ENCODE measurements at regions not wholly inside any gene's neighbourhood (a gene's known extent, or its start where the extent isn't known, plus 50 kb on each side); places are given as distances from the start of the nearest gene placed in this dataset.
"Not testable (repeated sequence)": the region's sequence is repeated elsewhere in the genome, so short reads cannot be mapped to it uniquely, and the experiment has no call there.

- DNase-seq (ENCODE audit: low read depth in 2 of 2): peak; percentile 3 to 12
These were observed 56.3 kb upstream of the KRTAP5-11 start for GRCh38 chr11:71638801-71639519.

GRCh38 chr11:71639520-71639849, 56.8 kb upstream of the KRTAP5-11 start:
- not testable (repeated sequence) for DNase-seq (ENCODE audit: low read depth in 2 of 2)

- DNase-seq (ENCODE audit: low read depth in 2 of 2): not testable (repeated sequence)
These were observed 57.2 kb upstream of the KRTAP5-11 start for GRCh38 chr11:71639916-71640315.

GRCh38 chr11:71647078-71647477, 64.4 kb upstream of the KRTAP5-11 start:
- not testable (repeated sequence) for DNase-seq (ENCODE audit: low read depth in 2 of 2)

- DNase-seq (ENCODE audit: low read depth in 2 of 2): not testable (repeated sequence)
These were observed 70.3 kb upstream of the KRTAP5-11 start for GRCh38 chr11:71652998-71653397.

GRCh38 chr11:71654423-71654822, 71.7 kb upstream of the KRTAP5-11 start:
- DNase-seq (ENCODE audit: low read depth in 2 of 2): not testable (repeated sequence)

GRCh38 chr11:71655041-71655440, 72.4 kb upstream of the KRTAP5-11 start:
- not testable (repeated sequence) for DNase-seq (ENCODE audit: low read depth in 2 of 2)

GRCh38 chr11:71656513-71656912, 73.8 kb upstream of the KRTAP5-11 start:
- DNase-seq (ENCODE audit: low read depth in 2 of 2): not testable (repeated sequence)

GRCh38 chr11:71664941-71665340, 82.3 kb upstream of the KRTAP5-11 start:
- DNase-seq (ENCODE audit: low read depth in 2 of 2): not testable (repeated sequence)

- not testable (repeated sequence) for DNase-seq (ENCODE audit: low read depth in 2 of 2)
These were observed 115.4 kb upstream of the KRTAP5-11 start for GRCh38 chr11:71698110-71698509.

GRCh38 chr11:71698961-71699360, 116.3 kb upstream of the KRTAP5-11 start:
- not testable (repeated sequence) for DNase-seq (ENCODE audit: low read depth in 2 of 2)

GRCh38 chr11:71701435-71702291, 119.0 kb upstream of the KRTAP5-11 start:
- DNase-seq (ENCODE audit: low read depth in 2 of 2): not testable (repeated sequence)

GRCh38 chr11:71705086-71705737, 122.5 kb upstream of the KRTAP5-11 start:
- not testable (repeated sequence) for DNase-seq (ENCODE audit: low read depth in 2 of 2)

GRCh38 chr11:71705738-71706432, 123.2 kb upstream of the KRTAP5-11 start:
- DNase-seq (ENCODE audit: low read depth in 2 of 2): not testable (repeated sequence)

GRCh38 chr11:71707083-71707482, 124.4 kb upstream of the KRTAP5-11 start:
- not testable (repeated sequence) for DNase-seq (ENCODE audit: low read depth in 2 of 2)

GRCh38 chr11:71709541-71709940, 123.5 kb upstream of the DEFB108B start:
- not testable (repeated sequence) for DNase-seq (ENCODE audit: low read depth in 2 of 2)

GRCh38 chr11:71710171-71710671, 122.8 kb upstream of the DEFB108B start:
- not testable (repeated sequence) for DNase-seq (ENCODE audit: low read depth in 2 of 2)

- not testable (repeated sequence) for DNase-seq (ENCODE audit: low read depth in 2 of 2)
These were observed 122.2 kb upstream of the DEFB108B start for GRCh38 chr11:71710701-71711385.

- not testable (repeated sequence) for DNase-seq (ENCODE audit: low read depth in 2 of 2)
These were observed 120.7 kb upstream of the DEFB108B start for GRCh38 chr11:71712350-71712749.

- DNase-seq (ENCODE audit: low read depth in 2 of 2): not testable (repeated sequence)
These were observed 120.2 kb upstream of the DEFB108B start for GRCh38 chr11:71712846-71713245.

GRCh38 chr11:71714510-71714909, 118.5 kb upstream of the DEFB108B start:
- DNase-seq (ENCODE audit: low read depth in 2 of 2): not testable (repeated sequence)

All from stimulated activated CD8-positive, alpha-beta memory T cell treated with anti-CD3 and anti-CD28 coated beads, Interleukin-15, amount 100 ng/mL, for 4 hours (primary cell).